ENCODE measurements at regions not wholly inside any gene's neighbourhood (a gene's known extent, or its start where the extent isn't known, plus 50 kb on each side); places are given as distances from the start of the nearest gene placed in this dataset.

GRCh38 chr2:20526708-20527107, 79.8 kb downstream of the RHOB start:
- H3K27me3 Mint-ChIP-seq, result peaks cover 4% of the 10 kb centered on the region
- H3K4me3 Mint-ChIP-seq, result no peak overlapping the region
- no peak for ATAC-seq (ENCODE audit: low read depth)
- H3K9me3 Mint-ChIP-seq, result no peaks in the 10 kb centered on the region
- POLR2A ChIA-PET, result no interaction called here
- H3K36me3 Mint-ChIP-seq, result no peaks in the 10 kb centered on the region
- DNase-seq, result no peak
- no peaks in the 10 kb centered on the region for H3K4me1 Mint-ChIP-seq
- H3K27ac Mint-ChIP-seq, result no peak overlapping the region

GRCh38 chr2:20528713-20529112, 81.8 kb downstream of the RHOB start:
- H3K27ac Mint-ChIP-seq, result no peak overlapping the region
- POLR2A ChIA-PET, result no interaction called here
- no peaks in the 10 kb centered on the region for H3K27me3 Mint-ChIP-seq
- H3K9me3 Mint-ChIP-seq, result no peaks in the 10 kb centered on the region
- DNase-seq, result no peak
- ATAC-seq (ENCODE audit: low read depth), result no peak
- no peak overlapping the region for H3K4me3 Mint-ChIP-seq
- H3K36me3 Mint-ChIP-seq, result no peaks in the 10 kb centered on the region
- H3K4me1 Mint-ChIP-seq, result no peaks in the 10 kb centered on the region

- Mint-ChIP-seq H3K27ac (no peak overlapping the region), H3K4me1 (no peaks in the 10 kb centered on the region), H3K9me3 (no peaks in the 10 kb centered on the region), H3K36me3 (no peaks in the 10 kb centered on the region), H3K27me3 (no peaks in the 10 kb centered on the region), H3K4me3 (no peak overlapping the region)
- POLR2A ChIA-PET, result no interaction called here
- DNase-seq (no peak), ATAC-seq (ENCODE audit: low read depth) (no peak)
These were observed 83.6 kb downstream of the RHOB start for GRCh38 chr2:20530520-20530919.

GRCh38 chr2:20531633-20532262, 84.9 kb downstream of the RHOB start:
- no peaks in the 10 kb centered on the region for H3K27me3 Mint-ChIP-seq
- H3K4me3 Mint-ChIP-seq, result no peak overlapping the region
- POLR2A ChIA-PET, result no interaction called here
- H3K36me3 Mint-ChIP-seq, result no peaks in the 10 kb centered on the region
- DNase-seq, result no peak
- no peaks in the 10 kb centered on the region for H3K4me1 Mint-ChIP-seq
- H3K27ac Mint-ChIP-seq, result no peak overlapping the region
- no peak for ATAC-seq (ENCODE audit: low read depth)
- no peaks in the 10 kb centered on the region for H3K9me3 Mint-ChIP-seq

- Mint-ChIP-seq H3K36me3 (no peaks in the 10 kb centered on the region), H3K27ac (no peak overlapping the region), H3K9me3 (no peaks in the 10 kb centered on the region), H3K4me1 (no peaks in the 10 kb centered on the region), H3K4me3 (no peak overlapping the region), H3K27me3 (no peaks in the 10 kb centered on the region)
- no peak for ATAC-seq (ENCODE audit: low read depth)
- POLR2A ChIA-PET, result no interaction called here
- DNase-seq, result no peak
These were observed 86.0 kb downstream of the RHOB start for GRCh38 chr2:20532634-20533437.

GRCh38 chr2:20533993-20534622, 87.2 kb downstream of the RHOB start:
- H3K36me3 Mint-ChIP-seq, result no peaks in the 10 kb centered on the region
- no peak overlapping the region for H3K4me3 Mint-ChIP-seq
- H3K4me1 Mint-ChIP-seq, result no peaks in the 10 kb centered on the region
- H3K27me3 Mint-ChIP-seq, result no peaks in the 10 kb centered on the region
- H3K27ac Mint-ChIP-seq, result no peak overlapping the region
- ATAC-seq (ENCODE audit: low read depth) (no peak), DNase-seq (no peak)
- POLR2A ChIA-PET, result no interaction called here
- H3K9me3 Mint-ChIP-seq, result no peaks in the 10 kb centered on the region

GRCh38 chr2:20534913-20535801, 88.3 kb downstream of the RHOB start:
- Mint-ChIP-seq H3K27ac (no peak overlapping the region), H3K4me1 (no peaks in the 10 kb centered on the region), H3K4me3 (no peak overlapping the region), H3K36me3 (no peaks in the 10 kb centered on the region), H3K9me3 (no peaks in the 10 kb centered on the region), H3K27me3 (no peaks in the 10 kb centered on the region)
- POLR2A ChIA-PET, result no interaction called here
- ATAC-seq (ENCODE audit: low read depth), result no peak
- DNase-seq, result no peak

GRCh38 chr2:20536619-20537422, 89.9 kb downstream of the RHOB start:
- no peak overlapping the region for H3K4me3 Mint-ChIP-seq
- DNase-seq (no peak), ATAC-seq (ENCODE audit: low read depth) (no peak)
- H3K4me1 Mint-ChIP-seq, result no peaks in the 10 kb centered on the region
- no peak overlapping the region for H3K27ac Mint-ChIP-seq
- H3K9me3 Mint-ChIP-seq, result no peaks in the 10 kb centered on the region
- H3K27me3 Mint-ChIP-seq, result no peaks in the 10 kb centered on the region
- H3K36me3 Mint-ChIP-seq, result no peaks in the 10 kb centered on the region
- POLR2A ChIA-PET, result no interaction called here

GRCh38 chr2:20537423-20538307, 90.8 kb downstream of the RHOB start:
- H3K27ac Mint-ChIP-seq, result no peak overlapping the region
- no peaks in the 10 kb centered on the region for H3K4me1 Mint-ChIP-seq
- peaks cover under 1% of the 10 kb centered on the region for H3K27me3 Mint-ChIP-seq
- POLR2A ChIA-PET, result no interaction called here
- ATAC-seq (ENCODE audit: low read depth) (no peak), DNase-seq (no peak)
- no peaks in the 10 kb centered on the region for H3K36me3 Mint-ChIP-seq
- no peaks in the 10 kb centered on the region for H3K9me3 Mint-ChIP-seq
- H3K4me3 Mint-ChIP-seq, result no peak overlapping the region

GRCh38 chr2:20538308-20539132, 91.6 kb downstream of the RHOB start:
- no peak for ATAC-seq (ENCODE audit: low read depth)
- H3K27ac Mint-ChIP-seq, result no peak overlapping the region

GRCh38 chr2:20539133-20539719, 92.4 kb downstream of the RHOB start:
- Mint-ChIP-seq H3K4me3 (no peak overlapping the region), H3K36me3 (no peaks in the 10 kb centered on the region), H3K9me3 (no peaks in the 10 kb centered on the region), H3K4me1 (no peaks in the 10 kb centered on the region), H3K27me3 (peaks cover 5% of the 10 kb centered on the region), H3K27ac (no peak overlapping the region)
- ATAC-seq (ENCODE audit: low read depth) (no peak), DNase-seq (no peak)
- POLR2A ChIA-PET, result no interaction called here

More at GRCh38 chr2:20538308-20539132, 91.6 kb downstream of the RHOB start:
- Mint-ChIP-seq H3K4me1 (no peaks in the 10 kb centered on the region), H3K9me3 (no peaks in the 10 kb centered on the region), H3K27me3 (peaks cover 5% of the 10 kb centered on the region), H3K4me3 (no peak overlapping the region), H3K36me3 (no peaks in the 10 kb centered on the region)
- POLR2A ChIA-PET, result no interaction called here
- no peak for DNase-seq
